HG02981 (cell line): ENCODE measurements at regions not wholly inside any gene's neighbourhood (a gene's known extent, or its start where the extent isn't known, plus 50 kb on each side); places are given as distances from the start of the nearest gene placed in this dataset.

Experiments used
- ATAC-seq: cut with Tn5 transposase; IDR thresholded peaks from one replicate; pipeline ENCODE4 v1.9.1; 2021; ENCODE audit warnings: mild to moderate bottlenecking, moderate library complexity; ENCODE audit not compliant: unreplicated experiment

DNA sequence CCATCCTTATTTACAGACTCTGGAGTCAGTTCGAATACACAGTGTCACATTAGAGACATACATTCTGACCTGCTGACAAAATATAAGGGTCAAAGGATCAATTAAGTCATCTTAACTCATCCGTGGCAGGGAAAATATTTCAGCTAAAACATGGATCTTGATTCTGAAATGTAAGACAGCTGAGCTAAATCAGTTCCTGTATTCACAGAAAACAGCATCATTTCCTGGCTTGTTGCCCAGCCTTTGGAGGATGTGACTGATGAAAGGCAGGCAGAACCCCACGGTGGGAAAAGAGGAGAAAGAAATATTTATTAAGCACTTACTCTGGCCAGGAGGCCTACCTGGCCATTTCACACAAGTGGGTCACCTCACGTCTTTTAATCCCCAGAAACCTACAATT lies 101.9 kb downstream of the GAS2L3 start:
- no peak for ATAC-seq

DNA sequence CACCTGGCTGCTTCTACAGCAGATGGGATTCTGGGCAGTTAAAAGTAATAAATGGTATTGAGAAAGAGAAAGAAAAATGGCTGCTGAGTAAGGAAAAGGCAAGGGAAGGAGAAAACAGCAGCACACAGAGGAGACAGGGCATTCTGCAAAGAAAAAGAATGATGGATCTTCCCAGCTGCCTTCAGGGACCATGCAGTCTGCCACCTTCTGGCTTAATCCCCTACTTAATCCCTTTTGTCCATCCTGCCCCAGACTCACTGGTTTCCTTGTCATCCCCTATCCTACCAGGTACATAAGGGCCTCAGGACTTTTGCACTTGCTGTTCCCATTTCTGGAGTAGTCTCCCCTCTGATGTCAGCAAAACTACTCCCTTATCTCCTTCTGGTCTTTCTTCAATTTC lies 107.6 kb downstream of the GAS2L3 start:
- ATAC-seq = no peak

- ATAC-seq = no peak
Observed at GRCh38 chr12:100682178-100682577, 108.7 kb downstream of the GAS2L3 start.

- ATAC-seq = no peak
Observed at GRCh38 chr12:100687686-100688085, 106.9 kb upstream of the ANO4 start.

- no peak for ATAC-seq
Observed at GRCh38 chr12:100688451-100688864, 106.1 kb upstream of the ANO4 start.

GRCh38 chr12:100692502-100692901 lies 102.1 kb upstream of the ANO4 start:
- no peak for ATAC-seq

GRCh38 chr12:100698518-100698917 lies 96.1 kb upstream of the ANO4 start:
- ATAC-seq = no peak

GRCh38 chr12:100699209-100699608 lies 95.4 kb upstream of the ANO4 start:
- ATAC-seq = peak; percentile 85

DNA sequence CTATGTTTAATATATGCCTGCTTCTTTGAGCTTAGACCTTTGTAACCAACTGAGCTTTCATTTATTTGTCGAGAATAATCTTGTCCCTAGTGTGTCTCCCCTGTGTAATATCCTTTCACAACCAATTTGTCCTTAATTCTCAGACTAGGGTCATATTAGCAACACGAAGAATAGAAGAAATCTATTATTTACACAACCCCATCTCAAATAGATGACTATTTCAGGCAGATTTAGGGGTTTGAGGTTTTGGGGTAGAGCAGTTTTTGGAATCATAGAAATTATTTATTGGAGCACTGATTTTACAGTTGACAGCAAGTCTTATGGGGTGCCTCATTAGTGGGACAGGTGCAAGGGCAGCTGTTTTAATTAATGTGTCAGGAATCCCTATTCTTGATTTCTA lies 91.2 kb upstream of the ANO4 start:
- ATAC-seq = no peak

DNA sequence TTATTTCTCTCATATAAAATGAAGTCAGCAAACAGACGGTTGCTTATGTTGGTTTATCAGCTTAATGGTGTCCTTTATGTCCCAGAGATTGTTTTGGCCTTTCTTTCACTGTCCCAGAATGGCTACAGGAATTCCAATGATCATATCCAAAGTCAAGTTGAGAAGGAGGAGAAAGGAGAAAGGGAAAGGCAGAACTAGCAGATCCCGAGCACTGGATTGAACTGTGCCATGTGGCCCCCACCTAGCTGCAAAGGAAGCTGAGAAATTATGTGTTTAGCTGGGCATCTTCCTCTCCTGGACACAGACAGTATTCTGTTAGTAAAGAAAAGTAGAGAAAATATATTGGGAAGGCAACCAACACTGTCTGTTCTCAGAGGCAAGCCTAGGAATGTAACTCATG lies 90.7 kb upstream of the ANO4 start:
- ATAC-seq = no peak

DNA sequence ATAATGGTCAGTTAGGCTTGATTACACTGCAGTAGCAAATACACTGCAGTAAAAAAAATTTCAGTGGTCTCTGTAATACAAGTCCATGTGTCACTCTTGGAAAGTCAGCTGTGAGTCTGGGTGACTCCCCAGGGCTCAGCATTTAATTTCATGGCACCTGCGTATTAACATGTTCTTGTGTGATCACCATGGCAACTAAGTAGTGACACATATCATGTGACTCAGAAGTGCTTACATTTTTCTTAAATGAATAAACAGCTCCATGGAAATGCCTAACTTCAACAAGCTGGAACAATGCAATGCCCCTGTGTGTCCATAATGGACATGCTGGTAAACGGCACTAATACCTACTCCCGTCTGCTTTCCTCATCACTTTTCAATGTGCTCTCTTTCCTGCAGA lies 88.5 kb upstream of the ANO4 start:
- ATAC-seq = no peak

DNA sequence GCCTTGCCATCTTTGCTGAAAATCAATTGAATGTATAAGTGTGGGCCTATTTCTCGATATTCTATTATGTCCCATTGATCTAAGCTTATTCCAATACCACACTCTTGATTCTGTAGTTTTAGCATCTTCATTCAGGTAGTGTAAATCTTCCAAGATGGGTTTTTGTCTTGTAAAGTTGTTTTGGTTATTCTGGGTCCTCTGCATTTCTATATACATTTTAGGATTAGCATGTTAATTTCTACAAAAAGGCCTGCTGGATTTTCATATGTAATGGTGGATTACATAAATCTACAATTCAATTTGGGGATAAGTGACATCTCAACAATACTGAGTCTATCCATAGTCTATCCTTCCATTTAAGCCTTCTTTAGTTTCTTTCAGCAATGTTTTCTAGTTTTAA lies 86.0 kb upstream of the ANO4 start:
- ATAC-seq = no peak

GRCh38 chr12:100715976-100716944 lies 78.3 kb upstream of the ANO4 start:
- no peak for ATAC-seq

DNA sequence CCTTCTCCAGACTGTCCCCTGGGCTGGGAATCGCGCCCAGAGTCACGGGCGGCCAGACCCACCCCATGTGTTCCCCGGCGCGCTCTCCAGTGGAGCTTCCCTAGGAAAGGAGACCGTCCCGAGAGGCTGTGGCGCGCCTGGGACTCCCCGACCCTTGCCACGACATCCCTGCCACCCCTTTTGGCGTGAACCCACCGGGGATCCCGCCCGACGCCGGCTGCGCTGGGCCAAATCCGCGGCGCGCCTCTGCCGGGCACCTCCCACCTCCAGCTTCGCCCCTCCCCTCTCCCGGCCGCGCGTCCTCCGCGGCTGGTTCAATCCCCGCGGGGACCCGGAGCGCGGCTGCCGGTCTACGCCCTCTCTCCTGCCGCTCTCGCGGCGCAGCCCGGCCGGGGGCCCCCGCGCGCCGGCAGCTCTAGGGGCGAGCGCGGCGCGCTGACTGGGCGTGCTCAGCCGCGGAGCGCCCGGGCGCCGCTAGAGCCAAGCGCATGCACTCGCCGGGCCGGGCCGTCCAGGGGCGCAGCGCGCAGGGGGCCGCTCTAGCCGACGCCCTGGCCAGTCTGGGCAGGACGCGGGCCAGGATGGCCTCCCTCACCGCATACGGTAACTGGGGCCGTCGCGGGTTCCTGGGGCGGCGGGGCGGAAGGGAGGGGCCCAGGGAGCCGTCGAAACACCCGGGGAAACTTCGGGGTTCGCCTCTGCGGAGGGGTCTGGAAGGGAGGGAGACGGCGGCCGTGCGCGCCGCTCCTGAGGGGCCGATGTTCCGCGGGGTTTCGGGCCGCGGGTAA lies 77.4 kb upstream of the ANO4 start:
- ATAC-seq = no peak

DNA sequence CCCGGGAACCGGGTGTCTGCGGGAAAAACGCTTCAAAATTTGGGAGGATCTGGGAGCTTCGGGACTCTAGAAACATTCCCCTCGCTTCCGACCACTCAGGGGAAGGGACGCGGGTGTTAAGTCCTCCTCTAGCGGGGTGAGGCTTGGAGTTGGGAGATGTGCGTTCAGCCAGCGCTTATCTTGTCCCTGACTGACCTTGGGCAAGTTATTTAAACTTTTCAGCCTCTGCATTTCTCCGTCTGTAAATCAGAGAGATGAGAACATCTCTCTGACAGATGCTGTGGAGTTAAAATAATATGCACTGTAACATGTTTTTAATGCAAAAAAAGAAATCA lies 76.9 kb upstream of the ANO4 start:
- no peak for ATAC-seq

DNA sequence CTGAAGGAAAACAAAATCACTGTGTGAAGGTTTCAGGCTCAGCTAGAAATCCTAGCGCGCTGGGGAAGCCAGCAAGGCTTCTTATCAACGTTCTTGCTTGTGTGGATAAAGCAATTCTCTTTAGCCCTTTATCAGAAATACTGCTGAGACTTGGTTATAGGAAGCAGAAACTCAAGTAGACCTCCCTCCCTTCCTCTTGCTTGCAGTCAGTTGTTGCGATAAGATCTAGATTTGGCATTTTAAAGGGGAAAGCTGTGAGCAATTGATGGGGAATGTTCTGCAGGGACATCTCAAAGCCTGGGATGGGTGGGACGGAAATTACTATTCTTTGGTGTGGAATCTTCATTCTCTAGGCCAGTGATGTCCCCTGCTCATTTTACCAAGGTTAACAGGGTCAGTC lies 76.4 kb upstream of the ANO4 start:
- ATAC-seq = no peak

- ATAC-seq = no peak
Observed at GRCh38 chr12:100720016-100720654, 74.4 kb upstream of the ANO4 start.

DNA sequence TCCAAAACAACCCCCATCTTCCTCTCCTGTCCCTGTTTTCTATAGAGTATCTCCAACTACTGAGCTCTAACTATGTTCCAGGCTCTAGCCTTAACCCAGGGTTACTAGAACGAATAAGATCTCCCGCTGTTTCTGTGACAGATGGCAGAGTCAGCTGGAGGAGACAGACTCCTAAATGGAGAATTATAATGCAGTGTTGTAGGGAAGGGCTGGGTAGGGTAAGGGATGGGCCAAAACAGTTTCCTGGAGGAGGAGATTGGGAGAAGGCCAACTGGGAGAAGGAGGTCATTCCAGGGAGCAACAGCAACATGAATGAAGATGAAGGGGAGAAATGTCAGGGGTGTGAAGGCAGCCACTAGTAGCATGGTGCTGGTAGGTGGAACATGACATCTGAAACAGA lies 73.4 kb upstream of the ANO4 start:
- ATAC-seq = no peak

DNA sequence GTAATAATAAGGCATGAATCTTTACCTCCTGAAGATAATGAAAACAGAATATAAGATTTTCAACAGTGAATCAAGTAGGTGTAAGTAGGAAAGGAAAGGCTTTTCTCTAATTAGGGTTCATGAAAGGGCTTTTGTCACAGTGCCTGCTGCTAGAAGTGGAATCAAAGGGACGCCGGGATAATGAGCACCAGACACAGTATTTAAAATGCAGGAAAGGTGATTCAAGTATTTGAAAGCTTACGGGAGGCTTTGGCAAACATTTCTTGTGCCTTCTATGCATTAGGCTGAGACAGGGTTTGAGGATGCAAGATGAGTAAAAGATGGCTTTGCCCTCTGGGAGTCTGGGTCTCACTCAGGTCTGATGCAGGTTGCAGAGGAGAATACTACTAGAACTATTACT lies 70.5 kb upstream of the ANO4 start:
- no peak for ATAC-seq

DNA sequence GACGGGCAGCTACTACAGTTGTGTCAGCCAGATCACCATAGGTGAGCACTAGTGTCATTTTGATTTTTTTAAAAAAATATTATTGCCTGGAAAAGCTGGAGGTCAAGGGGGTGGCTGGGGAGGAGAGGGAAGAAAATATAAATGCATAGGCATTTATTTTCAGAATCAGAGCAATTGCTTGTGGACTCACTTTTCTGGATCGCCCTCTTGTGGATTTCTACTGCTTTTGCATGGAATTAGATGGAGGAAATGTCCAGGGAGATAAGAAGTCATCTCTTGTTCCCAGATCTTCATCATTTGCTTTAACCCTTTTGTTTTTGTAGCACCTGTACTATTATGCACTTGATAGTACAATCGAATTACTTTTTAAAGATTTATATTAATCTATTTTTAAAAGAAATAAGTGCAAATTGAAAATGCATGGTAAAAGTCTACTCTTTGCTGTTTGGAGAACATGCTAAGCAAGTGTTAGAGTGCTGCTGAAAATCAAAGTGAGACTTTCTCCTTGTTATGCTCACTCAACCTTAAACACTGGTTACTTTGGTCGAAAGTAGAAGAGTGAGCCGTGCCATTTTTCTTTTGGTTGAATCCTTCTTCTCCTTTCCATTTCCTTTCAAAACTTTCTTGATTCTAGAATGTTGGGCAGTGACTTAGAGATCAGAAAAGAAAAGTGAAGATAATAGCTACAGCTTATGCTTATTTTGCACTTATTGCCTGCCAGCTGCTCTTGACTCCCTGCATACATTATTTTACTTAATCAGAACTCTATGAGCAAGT lies 60.6 kb upstream of the ANO4 start:
- ATAC-seq = peak; percentile 61

GRCh38 chr12:100737168-100737567 lies 57.4 kb upstream of the ANO4 start:
- ATAC-seq = no peak
